Heart left ventricle (tissue), 13 donors: ENCODE measurements at regions not wholly inside any gene's neighbourhood (a gene's known extent, or its start where the extent isn't known, plus 50 kb on each side); places are given as distances from the start of the nearest gene placed in this dataset.

Experiments used
- POLR2A ChIP-seq, 2 donors: fragments of 450-650 bp; IDR thresholded peaks; one replicate each; pipeline ENCODE4 v1.6.1; 2017; ENCODE audit warnings: antibody characterized with exemption in 2 of 2, mild to moderate bottlenecking in 2 of 2, moderate library complexity in 2 of 2
- TF ChIP-seq, protein P1 (sequence below), 12 donors: fragments of 200-600 bp; sonication (generic) in 4 of 12; IDR thresholded peaks; one replicate each; pipeline versions ENCODE4 v1.5.0 to v1.8.0; 2018 to 2022; ENCODE audit warnings: antibody characterized with exemption in 12 of 12, mild to moderate bottlenecking in 5 of 12
- donor health status: ischemic (EF 13 %, LVEDD 7.1; RV severe dilation, severe dysfunction).
- donor health status: DM: no; HTN: yes; CAD: no.
- donor health status: DM: no; HTN: no; CAD: no.
- donor health status: ischemic (EF 25% LVEDD 6.9; RV normal size, moderate dysfunction).
- donor health status: ischemic (EF 25% LVEDD 5.7; RV mildly dilated, moderate dysfunction).
- donor health status: ischemic (EF 35%, LVEDD 5.7; RV mildly dilated, moderate dysfunction).
- donor health status: nonischemic (EF 11% LVEDD 7.7; RV severe dilation, severe dysfunction).
- donor health status: DM: yes; HTN: yes; CAD: no.
- donor health status: PGD.
- donor health status: ischemic (EF 29% LVEDD 5.4; RV normal size, mild dysfunction).
- donor health status: nonischemic (EF 23%, LVEDD 6.1; RV moderate dilation, normal function).

DNA sequence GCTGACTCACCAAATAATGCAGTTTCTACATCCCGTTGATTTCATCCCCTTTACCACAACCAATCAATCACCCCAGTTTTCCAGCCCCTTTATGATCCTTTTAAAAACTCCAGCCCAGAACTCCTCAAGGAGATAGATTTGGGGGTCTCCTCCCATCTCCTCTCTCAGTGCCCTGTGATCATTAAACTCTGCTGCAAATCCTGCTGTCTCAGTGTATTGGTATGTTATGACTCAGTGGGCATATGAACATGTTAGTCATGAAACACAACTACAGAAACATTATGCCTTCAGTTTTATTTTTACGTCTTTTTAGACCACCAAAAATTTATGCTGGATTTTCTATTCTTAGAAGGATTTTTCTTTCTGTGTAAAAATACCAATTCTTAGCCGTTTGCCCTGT lies 213.7 kb downstream of the DIPK2A start:
- TF ChIP-seq, protein P1, sequence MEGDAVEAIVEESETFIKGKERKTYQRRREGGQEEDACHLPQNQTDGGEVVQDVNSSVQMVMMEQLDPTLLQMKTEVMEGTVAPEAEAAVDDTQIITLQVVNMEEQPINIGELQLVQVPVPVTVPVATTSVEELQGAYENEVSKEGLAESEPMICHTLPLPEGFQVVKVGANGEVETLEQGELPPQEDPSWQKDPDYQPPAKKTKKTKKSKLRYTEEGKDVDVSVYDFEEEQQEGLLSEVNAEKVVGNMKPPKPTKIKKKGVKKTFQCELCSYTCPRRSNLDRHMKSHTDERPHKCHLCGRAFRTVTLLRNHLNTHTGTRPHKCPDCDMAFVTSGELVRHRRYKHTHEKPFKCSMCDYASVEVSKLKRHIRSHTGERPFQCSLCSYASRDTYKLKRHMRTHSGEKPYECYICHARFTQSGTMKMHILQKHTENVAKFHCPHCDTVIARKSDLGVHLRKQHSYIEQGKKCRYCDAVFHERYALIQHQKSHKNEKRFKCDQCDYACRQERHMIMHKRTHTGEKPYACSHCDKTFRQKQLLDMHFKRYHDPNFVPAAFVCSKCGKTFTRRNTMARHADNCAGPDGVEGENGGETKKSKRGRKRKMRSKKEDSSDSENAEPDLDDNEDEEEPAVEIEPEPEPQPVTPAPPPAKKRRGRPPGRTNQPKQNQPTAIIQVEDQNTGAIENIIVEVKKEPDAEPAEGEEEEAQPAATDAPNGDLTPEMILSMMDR (IDR thresholded peaks at IDR 0.05) = no peak
- TF ChIP-seq POLR2A (IDR thresholded peaks at IDR 0.05) = no peak
